HG02798 (cell line): ENCODE measurements at regions not wholly inside any gene's neighbourhood (a gene's known extent, or its start where the extent isn't known, plus 50 kb on each side); places are given as distances from the start of the nearest gene placed in this dataset.
"Not testable (repeated sequence)": the region's sequence is repeated elsewhere in the genome, so short reads cannot be mapped to it uniquely, and the experiment has no call there.

Experiments used
- ATAC-seq: cut with Tn5 transposase; IDR thresholded peaks from one replicate; pipeline ENCODE4 v1.9.1; 2021; ENCODE audit warnings: mild to moderate bottlenecking; ENCODE audit not compliant: unreplicated experiment, poor library complexity

DNA sequence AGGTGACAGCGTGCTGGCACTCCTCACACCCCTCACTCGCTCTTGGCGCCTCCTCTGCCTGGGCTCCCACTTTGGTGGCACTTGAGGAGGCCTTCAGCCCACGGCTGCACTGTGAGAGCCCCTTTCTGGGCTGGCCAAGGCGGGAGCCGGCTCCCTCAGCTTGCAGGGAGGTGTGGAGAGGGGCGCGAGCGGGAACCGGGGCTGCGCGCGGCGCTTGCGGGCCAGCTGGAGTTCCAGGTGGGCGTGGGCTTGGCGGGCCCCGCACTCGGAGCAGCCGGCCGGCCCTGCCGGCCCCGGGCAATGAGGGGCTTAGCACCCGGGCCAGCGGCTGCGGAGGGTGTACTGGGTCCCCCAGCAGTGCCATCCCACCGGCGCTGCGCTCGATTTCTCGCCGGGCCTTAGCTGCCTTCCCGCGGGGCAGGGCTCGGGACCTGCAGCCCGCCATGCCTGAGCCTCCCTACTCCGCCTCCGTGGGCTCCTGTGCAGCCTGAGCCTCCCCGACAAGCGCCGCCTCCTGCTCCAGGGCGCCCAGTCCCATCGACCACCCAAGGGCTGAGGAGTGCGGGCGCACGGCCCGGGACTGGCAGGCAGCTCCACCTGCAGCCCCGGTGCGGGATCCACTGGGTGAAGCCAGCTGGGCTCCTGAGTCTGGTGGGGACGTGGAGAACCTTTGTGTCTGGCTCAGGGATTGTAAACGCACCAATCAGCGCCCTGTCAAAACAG, 247.7 kb upstream of the SLIT2 start:
- ATAC-seq, result not testable (repeated sequence)

DNA sequence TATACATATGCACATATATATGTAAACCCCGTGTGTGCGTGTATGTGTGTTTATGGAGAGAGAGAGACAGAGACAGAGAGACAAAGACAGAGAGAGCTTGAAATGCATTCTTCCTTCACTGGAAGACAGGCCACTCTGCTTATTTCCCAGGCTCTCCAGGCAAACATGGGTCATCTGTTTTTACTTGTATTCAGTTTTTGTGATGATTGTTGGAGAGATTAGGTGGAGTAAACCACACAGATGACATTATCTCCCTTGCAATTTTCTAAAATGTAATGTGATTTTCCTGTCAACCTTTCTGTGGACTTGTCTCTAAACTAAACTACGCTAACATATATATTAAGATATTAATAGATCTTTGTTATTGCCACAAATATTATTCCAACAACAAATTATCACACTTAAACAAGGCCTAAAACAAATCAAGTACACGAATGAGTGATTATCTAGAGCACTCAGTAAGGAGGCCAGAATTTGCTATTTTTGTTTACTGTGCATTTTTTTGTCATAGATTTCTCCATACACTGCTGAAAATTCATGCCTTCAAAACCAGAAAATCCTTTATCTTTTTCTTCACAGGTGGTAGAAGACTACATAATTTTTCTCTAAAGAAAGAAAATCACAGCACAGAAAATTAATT, 251.8 kb upstream of the SLIT2 start:
- no peak for ATAC-seq

DNA sequence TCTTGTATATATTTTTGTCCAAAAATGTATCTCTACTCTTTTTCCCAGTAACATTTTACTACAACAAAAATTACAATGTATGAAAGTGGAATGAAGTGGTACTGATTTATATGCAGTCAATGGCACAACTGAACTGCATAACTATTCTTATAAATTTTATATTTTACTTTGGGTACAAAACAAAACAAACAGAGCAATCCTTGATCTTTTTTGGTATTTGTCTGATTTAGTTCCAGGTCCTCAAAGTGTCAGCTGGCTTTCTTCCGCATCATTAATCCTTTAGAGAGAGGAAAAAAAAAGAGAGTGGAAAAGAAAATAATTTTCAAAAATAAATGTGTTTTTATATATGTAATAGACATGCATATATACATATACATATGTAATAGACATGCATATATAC, 252.4 kb upstream of the SLIT2 start:
- no peak for ATAC-seq

- no peak for ATAC-seq
Observed at GRCh38 chr4:19993242-19993641, 258.5 kb upstream of the SLIT2 start.

DNA sequence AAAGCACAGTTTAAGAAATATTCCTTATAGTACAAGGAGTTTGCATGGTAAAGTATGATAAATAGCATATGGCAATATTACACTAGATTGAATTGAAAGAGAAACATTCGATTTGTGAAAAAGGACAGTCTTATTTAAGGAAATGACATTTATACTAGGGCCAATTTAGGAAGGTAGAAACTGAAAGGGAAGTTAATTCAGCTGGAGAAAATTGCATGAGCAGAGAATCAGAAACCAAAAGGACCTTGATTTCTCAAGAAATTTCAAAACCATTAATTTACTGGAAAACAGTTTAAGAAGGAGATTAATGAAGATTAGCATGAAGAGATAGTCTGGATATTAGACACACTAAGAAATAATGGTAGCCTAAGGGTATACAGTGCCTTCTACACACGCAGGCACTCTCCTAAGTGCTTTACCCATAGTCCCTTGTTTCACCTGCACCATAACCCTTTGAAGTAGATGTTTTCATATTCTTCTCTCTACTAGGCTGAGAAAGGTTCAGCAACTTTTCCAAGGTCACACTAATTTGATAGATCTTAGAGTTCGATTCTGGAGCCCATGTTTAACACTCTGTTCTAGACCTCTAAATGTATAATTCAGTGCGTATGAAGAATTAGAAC, 259.1 kb upstream of the SLIT2 start:
- ATAC-seq, result no peak

- no peak for ATAC-seq
Observed at GRCh38 chr4:19987746-19988145, 264.0 kb upstream of the SLIT2 start.

- ATAC-seq, result no peak
Observed at GRCh38 chr4:19983072-19983471, 268.6 kb upstream of the SLIT2 start.

- no peak for ATAC-seq
Observed at GRCh38 chr4:19982556-19982955, 269.1 kb upstream of the SLIT2 start.

DNA sequence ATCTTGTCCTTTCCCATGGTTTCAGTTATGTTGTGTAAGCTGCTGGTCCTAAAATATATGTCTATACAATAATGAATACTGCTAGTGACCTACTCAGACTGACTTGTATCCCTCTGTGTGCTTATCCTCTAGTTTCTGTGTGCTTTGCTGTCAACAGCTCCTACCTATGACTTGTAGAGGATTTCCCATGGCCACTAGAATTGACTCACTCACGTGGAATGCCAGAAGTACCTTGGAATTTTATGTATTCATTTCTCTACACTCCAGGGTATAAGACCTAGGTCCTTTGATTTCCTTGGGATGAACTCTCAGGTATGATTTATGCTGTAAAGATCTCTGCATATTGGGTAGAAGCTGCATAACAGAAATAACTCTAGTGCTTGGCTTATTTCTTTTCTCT, 279.9 kb upstream of the SLIT2 start:
- no peak for ATAC-seq

- ATAC-seq, result no peak
Observed at GRCh38 chr4:19969492-19969891, 282.2 kb upstream of the SLIT2 start.

DNA sequence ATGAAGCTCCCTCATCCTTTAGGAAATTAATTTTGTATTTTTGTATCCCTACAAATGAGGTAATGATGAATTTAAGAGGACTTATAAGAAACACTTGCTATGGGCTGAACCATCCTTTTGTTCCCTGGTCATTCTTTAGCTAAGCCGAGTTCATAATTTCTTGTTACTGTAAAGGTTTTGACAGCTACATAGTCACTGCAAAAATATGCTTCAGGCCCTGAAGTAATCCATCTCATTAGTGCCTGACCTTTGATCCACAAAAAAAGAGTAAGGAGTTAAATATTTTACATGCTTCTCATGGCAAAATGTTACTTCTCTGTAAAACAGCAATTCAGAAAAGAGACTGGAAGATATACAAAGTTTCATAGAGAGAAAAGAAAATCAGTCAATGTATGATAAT, 290.6 kb upstream of the SLIT2 start:
- no peak for ATAC-seq

DNA sequence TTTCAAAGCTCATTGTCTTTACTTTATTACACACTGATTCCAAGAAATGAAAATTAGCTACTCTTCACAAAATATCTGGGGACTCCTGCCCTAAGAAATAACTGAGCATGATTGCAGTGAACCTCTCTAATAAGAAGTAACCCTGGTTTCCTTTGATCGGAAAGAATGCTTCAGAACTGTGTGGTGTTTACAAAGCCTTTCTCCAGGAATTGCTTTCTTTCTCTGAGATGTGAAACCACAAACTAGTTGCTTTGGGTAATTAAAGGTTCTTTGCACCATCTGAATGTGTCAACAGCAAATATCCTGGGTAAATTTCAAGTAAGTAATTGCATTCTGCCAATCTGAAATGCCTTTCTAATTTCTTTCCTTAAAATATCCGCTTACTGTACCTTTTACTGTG, 292.9 kb upstream of the SLIT2 start:
- ATAC-seq, result no peak

DNA sequence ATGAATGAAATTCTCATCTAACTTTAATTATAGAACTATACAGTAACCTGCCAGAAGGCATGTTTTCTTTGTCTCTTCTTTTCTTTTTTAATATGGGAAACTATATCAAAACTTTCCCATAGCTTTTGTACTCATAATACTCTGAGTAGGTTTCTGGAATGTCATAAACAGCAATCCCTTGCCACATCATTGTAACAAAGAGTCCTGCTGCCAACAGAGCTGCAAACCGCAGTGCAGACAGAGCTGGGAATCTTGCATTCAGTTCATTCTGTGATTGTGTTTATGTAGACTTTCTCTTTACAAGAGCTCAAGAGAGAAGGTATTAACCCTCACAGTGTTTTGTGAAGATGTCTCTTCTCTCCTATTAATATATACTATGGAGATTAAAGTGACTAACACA, 304.4 kb upstream of the SLIT2 start:
- ATAC-seq, result no peak

DNA sequence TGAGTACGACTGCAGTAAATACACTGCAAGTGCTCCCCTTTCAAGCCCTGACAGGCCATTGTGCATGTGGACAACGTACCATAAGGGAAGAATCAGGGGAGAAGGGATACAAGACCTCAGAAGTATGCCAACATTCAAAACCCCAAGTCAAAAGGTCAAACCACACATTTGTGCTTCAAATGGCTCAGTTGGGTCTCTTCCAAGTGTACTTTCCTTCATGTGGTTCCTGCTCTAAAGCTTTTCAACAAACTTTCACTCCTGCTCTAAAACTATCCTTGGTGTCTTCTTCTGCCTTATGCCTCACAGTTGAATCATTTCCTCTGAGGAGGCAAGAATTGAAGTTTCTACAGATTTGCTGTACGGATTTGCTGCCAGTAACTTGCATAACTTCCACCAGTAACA, 305.7 kb upstream of the SLIT2 start:
- ATAC-seq, result no peak

DNA sequence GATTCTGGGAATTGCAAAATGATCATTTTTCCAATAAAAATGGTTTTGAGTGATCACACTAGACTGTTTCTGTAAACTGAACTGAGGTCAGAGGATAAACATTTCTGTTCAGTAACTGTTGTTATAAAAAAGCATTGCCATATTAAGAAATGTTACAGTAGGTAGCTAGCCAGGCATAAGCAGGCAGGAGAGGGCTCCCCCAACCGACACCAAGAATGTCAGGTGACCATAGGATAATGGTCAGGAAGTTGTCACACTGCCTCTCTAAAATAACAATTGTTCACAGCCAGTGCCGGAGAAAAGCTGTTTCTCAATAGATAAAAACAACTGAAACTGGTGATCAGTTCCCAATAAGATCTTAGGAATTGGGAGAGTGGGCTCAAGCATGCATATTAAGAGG, 306.2 kb upstream of the SLIT2 start:
- ATAC-seq, result no peak

- ATAC-seq, result no peak
Observed at GRCh38 chr4:19944806-19945205, 306.9 kb upstream of the SLIT2 start.

DNA sequence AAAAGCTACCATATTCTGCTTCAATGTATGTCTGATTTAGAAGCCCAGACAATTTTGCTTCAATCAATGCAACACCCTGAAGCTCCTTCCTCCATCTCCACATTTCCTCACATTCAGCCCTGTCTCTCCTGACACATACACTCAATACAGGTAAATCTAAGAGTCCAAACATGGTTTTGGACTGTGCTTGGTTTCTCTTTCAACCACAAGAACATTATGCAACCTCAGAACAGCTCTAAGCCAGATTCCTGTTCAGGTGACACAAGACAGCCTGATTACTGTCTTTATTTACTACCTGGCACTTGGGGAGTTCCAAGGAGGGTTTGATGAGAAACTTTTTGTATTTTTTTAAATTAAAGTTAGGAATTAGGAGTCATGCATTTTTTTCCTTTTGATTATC, 307.5 kb upstream of the SLIT2 start:
- ATAC-seq, result no peak

DNA sequence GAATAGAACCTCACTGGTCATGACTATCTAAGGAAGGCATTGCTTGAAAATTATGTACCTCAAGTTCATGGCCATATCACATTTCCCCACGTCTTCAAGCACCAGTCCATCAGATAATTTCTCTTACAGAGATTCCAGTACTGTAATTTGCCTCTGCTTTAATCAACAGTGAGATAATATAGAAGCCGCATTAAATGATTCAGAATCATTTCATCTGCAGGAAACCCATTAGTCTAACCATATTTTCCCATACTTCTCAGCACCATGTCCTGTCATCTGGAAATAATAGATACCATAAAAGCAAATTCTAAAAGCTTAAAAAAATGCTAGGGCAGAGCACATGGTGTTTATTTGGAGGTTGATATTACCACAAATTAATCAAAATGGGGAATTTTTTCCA, 310.3 kb upstream of the SLIT2 start:
- ATAC-seq, result no peak

DNA sequence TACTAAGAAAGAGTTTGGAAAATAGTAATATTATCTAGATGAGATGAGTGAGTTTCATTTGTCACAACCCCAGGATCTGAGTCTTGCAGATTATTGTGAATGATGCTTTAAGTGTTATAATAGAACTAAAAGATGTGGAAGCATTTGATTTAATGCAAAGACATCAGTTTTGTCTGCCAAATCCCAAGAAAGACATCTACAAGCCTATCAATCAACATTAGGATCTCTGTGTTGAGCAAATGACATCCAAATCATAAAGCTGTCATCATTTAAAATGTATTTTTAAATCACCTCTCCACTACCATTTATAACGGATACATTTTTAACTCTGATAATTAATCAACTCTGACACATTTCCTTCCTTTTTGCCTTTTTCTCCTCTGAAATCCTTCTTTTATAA, 310.8 kb upstream of the SLIT2 start:
- ATAC-seq, result no peak

DNA sequence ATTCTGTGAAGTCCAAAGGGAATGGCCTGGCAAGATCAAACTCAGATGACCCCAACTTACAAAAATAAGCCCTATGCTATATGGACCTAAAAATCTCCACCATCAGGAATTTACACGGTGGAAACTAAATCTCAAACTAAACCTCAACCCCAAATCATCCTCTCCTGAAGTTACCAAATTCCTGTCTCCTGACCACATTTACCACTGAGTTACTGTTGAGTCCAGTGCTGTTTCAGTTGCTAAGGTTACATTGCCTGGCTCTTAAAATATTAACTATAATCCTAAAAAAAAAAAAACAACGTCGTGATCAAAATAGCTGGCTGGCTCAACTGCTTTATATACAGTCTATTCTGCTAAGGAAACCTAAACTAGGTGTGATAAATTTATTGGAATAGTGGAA, 315.2 kb upstream of the SLIT2 start:
- no peak for ATAC-seq

- ATAC-seq, result no peak
Observed at GRCh38 chr4:19930742-19931141, 321.0 kb upstream of the SLIT2 start.

GRCh38 chr4:19927381-19927780, 324.3 kb upstream of the SLIT2 start:
- ATAC-seq, result no peak
